Endometrial microvascular endothelial cells (primary cell): ENCODE measurements at regions not wholly inside any gene's neighbourhood (a gene's known extent, or its start where the extent isn't known, plus 50 kb on each side); places are given as distances from the start of the nearest gene placed in this dataset.
"Not testable (repeated sequence)": the region's sequence is repeated elsewhere in the genome, so short reads cannot be mapped to it uniquely, and the experiment has no call there.

ENCODE experiments used
- in situ Hi-C: cut with HindIII; loops from 2 replicates; pipeline ENCODE4 v1.10.0; 2017; ENCODE audit warnings: low sequenced_read_pairs, low pct_unique_long_range_greater_than_20kb; ENCODE audit errors: inconsistent ontology term

DNA sequence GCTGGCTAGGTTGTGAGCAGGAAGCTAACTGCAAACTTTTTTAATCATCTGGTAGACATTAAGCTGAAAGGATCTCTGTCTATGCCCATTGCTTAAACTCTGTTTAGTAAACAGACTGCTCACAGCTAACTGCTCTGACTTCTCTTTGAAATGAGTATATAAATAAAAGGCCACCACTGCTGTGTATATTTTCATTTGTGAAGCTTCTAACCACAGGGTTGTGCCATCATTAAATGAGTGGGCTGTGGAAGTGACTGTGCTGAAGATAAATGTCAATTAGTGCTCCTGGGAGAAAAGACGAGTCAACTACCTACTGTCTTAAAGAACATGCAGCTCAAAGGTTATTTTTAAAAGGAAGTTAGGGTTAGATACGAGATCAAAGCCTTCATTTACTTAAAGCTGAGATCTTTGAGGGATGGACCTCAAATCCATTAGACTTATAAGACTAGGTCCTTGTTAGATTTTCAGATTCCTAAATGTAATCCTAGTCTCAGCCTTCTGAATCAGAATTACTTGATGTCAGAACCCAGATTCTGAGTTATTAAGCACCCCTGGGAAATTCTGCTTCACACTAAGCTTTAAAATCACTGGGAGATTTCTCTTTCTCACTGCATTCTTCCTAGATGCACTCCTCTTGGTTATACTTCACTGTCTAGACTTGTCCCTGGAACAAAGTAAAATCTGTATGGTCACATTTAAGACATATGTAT lies 213.1 kb upstream of the FLRT2 start:
- in situ Hi-C loops = no loop called here

DNA sequence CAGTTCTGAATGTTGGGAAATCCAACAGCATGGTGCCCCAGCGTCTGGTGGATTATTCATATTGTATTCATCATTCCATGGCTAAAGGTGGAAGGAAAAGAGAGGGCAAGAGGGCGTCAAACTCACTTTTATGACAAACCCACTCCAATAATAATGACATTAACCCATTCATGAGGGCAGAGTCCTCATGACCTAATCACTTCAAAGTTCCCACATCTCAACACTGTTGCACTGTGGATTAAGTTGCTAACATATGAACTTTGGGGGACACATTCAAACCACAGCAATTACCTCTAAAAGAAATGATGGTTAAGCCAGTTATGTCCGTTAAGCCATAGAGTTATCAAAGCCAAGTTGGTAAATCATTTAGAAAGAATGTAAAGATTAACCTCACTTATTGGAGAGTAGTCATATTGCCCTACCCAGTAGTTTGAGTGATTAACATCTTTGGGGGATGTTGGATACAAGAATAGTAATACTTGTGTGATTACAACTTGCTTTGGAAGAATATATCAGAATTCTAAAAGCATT lies 212.4 kb upstream of the FLRT2 start:
- in situ Hi-C loops = no loop called here

DNA sequence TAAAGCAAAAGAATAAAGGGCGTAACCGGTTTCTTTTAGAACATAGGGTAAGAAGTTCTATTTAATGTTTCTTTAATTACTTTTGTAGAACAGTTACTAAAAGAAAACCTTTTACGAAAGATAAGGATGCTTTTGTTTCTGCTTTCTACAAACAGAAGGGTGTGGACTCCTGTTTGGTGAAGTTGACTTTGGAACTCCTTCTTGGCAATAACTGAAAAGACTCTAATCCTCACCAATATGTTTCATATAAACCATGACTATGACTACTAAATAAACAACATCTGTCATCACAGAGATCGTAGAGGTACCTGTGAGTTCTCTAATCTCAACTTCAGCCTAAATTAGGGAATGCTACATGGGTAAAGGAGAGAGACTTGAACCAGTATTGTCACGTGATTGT lies 210.8 kb upstream of the FLRT2 start:
- in situ Hi-C loops = no loop called here

DNA sequence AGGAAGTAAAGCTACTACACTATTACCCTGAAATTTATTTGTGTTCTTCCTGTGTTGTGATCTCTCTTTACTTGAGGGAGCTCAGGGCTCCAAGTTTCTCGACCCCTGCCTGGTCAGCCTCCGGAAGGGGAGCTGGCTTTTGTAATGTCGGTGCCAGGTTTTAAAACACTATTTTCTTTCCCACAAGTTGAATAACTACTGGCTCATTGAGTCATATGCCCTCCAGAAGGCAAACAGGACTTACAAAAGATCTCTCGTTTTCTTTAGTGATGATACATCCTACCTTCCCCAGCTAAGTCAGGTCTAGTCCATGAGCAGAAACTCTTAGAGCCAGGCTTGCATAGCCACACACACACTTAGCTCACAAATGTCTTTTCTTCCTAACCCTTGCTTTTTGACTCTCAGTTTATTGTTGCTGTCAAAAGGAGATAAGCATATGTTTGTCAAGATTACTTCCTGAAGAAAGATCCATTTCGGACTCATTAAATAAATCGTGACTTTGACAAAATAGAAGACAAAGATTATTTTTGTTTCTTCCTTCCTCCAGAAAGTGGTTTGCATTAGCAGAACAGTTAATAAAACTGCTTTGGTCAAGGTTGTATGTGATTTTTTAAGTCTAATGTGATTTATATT lies 209.8 kb upstream of the FLRT2 start:
- in situ Hi-C loops = no loop called here

DNA sequence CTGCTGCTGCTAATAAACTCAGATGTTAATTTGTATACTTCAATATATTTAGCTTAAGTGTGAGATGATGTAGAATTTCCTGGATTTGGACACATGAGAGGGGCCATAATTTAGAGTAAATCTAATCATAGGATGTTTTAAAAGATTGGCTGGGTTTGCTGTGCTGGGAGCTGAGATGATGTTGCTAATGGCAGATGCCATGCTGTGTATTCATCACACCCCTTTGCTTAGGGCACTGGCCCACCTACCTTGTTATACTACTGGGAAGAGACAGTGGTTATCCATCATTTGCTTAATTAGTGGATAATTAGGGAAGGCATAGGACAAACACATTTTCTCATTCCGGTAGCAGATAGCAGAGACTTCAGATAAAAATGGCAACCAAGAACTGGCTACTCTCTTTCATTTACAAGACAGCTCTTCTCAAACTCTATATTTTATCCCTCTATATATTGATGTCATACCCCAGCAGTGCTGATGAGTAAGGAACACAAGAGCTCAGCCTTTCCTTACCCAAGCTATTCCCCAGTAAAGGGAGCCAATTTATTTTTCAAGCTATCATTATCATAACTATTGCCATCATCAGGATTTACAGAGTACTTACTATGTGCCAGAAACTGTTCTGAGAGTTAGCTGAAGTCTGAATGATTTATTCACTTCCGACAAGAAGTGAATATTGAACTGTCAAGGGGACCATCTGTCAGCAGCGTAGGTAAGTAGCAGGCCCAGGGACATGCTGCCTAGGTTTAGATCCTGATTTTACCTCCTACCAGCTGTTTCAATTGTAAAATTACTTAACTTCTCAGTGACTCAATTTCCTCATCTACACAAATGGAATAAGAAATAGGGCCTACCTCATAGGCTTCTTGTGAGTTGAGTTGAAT lies 204.6 kb upstream of the FLRT2 start:
- in situ Hi-C loops = no loop called here

DNA sequence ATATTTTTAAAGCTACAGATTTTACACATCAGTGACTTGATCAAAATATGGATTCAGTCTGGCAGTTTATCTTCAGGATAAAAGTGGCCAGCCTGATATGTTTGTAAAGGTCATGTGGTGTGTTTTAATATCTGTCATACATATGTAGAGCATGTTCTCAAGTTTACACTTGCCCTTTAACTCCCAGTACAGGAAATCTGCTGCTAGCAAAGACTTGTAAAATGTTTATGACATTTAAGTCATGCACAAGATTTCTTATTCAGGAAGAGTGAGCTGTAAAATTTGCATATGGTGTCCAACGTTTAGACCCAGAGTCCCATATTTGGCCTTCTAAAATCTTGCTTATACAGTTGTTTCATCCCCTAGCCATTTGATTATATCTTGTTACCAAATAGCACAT lies 197.5 kb upstream of the FLRT2 start:
- in situ Hi-C loops = no loop called here

DNA sequence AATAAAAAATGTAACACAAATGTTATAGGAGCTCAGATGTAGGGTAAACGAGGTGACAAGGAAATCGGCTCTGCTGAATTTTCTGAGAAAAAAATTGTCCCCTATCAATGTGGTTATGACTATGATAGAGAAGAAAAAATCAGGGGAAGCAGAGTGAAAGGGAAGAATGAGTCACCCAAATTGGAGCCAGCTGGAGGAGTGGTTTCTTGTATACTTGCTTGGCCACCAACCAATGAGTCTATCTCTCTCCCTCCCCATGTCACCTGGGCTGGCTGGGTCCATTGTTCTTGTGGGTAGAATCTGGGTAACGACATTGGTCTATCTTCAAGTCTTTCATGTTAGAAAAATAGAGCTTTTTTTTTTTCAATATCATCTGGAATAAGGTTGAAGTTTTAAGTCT lies 196.6 kb upstream of the FLRT2 start:
- in situ Hi-C loops = no loop called here

DNA sequence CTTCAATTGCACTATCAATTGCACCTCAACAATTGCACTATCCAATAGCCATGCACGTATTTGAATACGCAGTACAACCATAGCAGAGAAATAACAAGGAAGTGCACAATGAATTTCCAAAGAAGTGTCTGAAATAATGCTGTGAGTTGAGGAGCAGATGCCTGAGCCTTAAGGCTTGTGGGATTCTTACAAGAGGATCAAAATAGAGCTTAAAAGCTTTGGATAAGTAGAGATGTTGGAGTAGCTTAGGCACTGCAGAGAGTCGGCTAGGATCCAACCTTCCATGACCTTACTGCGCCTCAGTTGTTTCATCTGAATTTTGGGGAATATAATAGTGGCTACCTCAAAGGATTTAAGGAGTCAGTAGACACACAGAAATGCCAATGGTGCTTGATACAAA lies 196.1 kb upstream of the FLRT2 start:
- in situ Hi-C loops = no loop called here

DNA sequence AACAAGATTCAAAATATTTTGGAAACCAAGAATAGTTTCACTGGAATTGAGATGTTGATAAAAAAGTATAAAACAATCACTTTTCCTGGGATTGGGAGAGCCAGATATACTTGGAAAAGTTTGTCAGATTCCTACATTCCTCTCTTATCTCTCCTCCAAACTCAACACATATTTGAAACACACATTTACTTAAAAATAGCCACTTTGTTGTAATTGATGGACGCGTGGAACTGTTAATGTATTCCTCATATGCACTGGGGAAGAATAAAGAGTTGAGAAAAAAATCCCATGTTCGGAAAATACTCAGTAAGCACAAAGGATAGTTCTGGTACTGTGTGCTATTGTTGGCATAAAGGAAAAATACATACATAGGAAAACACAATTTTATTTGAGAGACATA lies 195.6 kb upstream of the FLRT2 start:
- in situ Hi-C loops = no loop called here

DNA sequence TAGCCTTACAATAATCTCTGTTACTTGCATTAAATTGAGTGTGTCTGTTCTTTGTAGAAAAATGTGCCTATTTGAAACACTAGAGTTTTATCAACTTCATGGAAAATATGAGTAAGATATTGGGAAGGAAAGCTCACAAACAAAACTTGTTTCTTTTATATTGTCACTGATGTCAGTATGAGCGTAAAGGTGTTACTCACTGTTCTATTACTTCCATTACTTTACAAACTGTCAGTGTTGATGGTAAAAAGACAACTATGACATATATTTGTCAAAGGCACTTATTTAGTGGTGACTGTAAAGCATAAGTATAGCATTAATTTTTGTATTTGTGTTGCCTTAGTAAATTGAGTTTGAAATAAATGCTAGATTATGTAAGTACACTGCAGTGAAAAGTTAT lies 193.7 kb upstream of the FLRT2 start:
- in situ Hi-C loops = no loop called here

DNA sequence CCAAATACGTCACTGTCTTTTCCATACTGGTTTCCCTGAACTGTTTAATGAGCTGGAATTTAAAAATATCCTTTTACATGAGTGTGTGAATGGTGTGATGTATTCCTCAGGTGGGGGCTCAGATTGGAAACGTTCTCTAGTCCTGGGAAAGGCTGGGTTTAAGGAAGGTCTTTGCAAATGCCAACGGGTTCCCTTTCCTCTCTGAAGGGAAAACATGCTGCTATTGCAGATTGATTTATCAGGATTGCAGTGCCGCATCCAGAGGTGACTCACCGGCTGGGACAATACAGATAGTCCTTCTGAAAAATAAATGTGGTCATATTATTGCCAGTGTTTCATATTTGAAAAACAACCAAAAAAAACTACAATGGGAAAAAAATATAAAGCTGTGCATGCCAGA lies 193.1 kb upstream of the FLRT2 start:
- in situ Hi-C loops = no loop called here

DNA sequence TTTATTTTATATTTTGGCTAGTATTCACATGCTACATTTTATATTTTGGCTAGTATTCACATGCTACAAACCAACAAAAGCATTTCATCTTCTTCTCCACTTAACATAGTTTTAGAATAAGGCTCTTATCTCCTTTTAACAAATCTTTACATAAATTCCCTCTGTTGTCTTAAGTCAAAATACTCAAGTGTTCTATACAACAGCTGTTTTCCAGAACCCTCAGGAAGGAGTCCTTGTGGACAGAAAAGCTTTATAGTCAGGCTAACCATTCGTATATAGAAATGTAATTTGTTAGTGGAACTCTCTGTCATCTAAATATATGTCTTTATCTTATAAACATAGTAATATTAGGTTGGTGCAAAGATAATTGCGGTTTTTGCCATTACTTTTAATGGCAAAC lies 191.0 kb upstream of the FLRT2 start:
- in situ Hi-C loops = no loop called here

DNA sequence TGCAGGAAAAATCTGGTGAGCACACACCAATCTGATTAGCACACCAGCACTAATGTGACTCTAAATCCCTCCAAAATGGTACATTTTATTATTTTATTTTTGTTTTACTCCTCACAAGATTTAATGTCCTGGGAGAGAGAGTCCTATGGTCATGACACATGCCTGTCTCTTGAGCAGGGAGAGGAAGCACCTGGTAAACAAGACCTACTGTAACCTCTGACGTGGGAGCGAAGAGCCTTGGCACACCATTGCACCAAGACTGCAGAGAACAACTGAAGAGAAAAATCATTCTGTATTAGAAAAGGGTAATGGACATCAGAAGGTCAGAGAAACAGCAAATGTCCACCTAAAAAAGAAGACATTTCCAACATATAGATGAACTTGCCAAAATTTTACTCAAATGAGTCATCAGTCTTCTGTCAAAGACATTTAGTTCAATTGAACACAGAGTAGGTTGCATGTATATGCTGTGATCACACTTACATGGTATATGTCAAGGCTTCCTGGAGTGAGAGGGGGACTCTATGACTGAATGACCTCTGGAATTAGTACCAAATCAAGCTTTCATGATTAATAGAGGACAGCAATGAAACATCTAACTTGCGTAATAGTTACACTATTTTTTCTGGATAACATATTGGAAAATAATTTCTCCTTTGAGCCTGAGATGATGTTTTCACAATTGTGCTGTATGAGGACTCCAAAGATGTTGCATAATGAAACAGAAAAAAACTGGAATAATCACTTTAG lies 186.9 kb upstream of the FLRT2 start:
- in situ Hi-C loops = no loop called here

DNA sequence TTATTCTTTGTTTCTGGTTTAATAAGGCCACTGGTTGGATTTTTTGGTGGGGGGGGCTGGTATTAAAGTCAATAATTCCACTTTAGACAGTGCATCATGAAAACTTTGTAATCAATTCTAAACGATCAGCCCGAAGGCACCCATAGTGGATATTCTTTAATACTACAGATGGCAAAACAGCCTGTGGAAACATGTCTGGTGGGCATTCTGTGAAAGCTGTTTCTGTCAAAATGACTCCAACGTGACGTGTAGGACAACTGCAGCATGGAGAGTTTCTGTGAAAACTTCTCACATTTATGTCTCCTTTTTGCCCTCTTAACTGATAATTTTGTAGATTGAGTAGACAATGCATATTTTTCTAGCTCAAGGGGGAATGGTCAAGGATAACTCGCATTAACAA lies 185.8 kb upstream of the FLRT2 start:
- in situ Hi-C loops = no loop called here

DNA sequence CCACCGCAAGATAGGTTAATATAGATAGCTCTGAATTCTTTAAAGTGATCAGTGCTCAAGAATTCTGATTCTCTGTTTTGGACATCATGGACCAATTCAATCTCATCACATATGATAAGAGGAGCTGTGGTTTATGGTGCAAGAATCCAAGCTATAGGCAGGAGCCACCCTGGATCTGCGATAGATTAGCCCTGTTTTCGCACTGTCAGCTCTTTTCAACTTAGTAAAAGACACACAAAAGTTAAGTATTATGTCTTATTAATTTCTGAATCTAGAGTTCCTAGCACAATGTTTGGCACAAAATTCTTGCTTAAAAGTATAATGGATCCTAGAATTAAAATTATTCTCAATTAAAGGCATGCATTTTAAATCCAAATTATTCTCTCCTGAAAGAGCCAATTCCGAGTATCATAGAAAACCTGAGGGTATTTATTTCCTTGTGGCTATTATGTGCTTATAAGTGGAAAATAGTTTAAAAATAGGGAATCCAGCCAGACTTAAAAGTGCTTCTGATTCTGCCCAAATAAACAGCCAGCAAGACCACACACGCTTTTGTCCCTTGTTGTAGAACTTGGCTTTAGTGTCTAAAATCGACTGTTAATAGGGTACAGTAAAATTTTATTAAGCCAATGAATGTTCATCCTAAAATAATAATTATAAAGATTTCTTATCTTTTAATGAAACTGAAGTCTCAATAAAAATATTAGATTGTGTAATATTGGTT lies 184.9 kb upstream of the FLRT2 start:
- in situ Hi-C loops = no loop called here

DNA sequence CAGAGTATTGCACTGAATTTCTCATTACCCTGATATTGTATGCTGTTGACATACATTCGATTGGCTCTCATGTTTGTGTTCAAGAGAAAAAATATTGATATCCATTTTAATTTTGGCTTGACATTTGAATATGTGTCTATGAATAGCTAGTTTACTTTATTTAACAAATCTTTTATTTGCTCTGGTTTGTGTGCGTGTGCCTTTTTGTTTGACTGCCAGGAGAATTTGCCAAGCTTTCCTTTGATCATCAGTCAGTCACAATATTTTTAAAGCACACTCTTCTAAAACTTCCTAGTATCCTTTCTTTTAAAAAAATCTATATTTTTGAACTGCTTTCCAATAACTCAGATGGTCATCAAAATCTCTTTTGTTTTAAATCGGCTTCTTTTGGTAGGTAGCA lies 179.3 kb upstream of the FLRT2 start:
- in situ Hi-C loops = no loop called here

DNA sequence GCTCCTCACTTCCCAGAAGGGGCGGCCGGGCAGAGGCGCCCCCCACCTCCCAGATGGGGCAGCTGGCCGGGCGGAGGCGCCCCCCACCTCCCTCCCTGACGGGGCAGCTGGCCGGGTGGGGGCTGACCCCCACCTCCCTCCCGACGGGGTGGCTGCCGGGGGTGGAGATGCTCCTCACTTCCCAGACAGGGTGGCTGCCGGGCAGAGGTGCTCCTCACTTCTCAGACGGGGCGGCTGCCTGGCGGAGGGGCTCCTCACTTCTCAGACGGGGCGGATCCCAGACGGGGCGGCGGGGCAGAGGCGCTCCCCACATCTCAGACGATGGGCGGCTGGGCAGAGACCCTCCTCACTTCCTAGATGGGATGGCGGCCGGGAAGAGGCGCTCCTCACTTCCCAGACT lies 177.4 kb upstream of the FLRT2 start:
- in situ Hi-C loops = not testable (repeated sequence)

DNA sequence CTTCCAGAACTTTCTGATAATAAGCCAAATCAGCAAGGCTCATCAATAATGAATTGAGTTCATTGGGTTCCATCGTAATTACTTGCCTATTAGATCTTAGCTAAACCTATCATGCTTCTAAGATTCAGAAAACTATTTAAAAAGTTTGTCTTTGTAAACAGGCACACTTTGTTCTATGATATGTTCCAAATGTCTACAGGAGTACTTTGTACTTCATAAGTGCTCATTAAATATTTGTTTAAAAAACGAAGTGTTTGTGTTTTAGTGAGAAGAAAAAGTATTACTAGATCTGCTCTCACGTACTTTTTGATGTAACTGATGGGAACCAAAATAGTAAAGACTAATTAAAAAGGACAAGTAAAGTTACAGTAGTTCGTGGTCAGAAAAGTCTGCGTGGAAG lies 172.8 kb upstream of the FLRT2 start:
- in situ Hi-C loops = no loop called here
